K562 (cell line): ENCODE measurements at regions not wholly inside any gene's neighbourhood (a gene's known extent, or its start where the extent isn't known, plus 50 kb on each side); places are given as distances from the start of the nearest gene placed in this dataset.

Source experiments
- MYC ChIP-seq, 2 experiments: fragments of 250-450 bp in 1 of 2; sonication (Bioruptor Pico) in 1 of 2; IDR thresholded peaks; 2 replicates each; pipeline versions ENCODE4 v1.5.1 to v1.6.1; 2012 to 2021; ENCODE audit warnings: low read depth in 2 of 2, borderline replicate concordance in 1 of 2, improper control_type of control experiment in 1 of 2, low read length in 1 of 2, mild to moderate bottlenecking in 1 of 2, moderate library complexity in 1 of 2
- NFE2L1 ChIP-seq: fragments of 450-650 bp; IDR thresholded peaks from 2 replicates; pipeline ENCODE4 v1.6.1; 2016; ENCODE audit warnings: missing genetic modification characterization, low read depth, mild to moderate bottlenecking, missing compliant biosample characterization, moderate library complexity, borderline replicate concordance
- ZBTB34 ChIP-seq: fragments of 250-450 bp; sonication (Bioruptor Pico); IDR thresholded peaks from 2 replicates; pipeline ENCODE4 v1.8.0; 2021; ENCODE audit warnings: mild to moderate bottlenecking, moderate library complexity
- ZBTB8A ChIP-seq: fragments of 450-650 bp; IDR thresholded peaks from 2 replicates; pipeline ENCODE4 v1.6.1; 2018; ENCODE audit warnings: mild to moderate bottlenecking, moderate library complexity; ENCODE audit not compliant: partially characterized antibody
- ZNF785 ChIP-seq: fragments of 250-450 bp; sonication (Bioruptor Pico); IDR thresholded peaks from 2 replicates; pipeline ENCODE4 v1.4.0; 2020; ENCODE audit warnings: mild to moderate bottlenecking
- TF ChIP-seq, protein P1 (sequence below), 2 experiments: fragments of 450-650 bp; IDR thresholded peaks; 2 replicates each; pipeline ENCODE4 v1.6.1; 2016; ENCODE audit warnings: mild to moderate bottlenecking in 2 of 2, borderline replicate concordance in 1 of 2, low read depth in 1 of 2, moderate library complexity in 1 of 2
- TF ChIP-seq, protein P2 (sequence below): fragments of 250-450 bp; sonication (Bioruptor Pico); IDR thresholded peaks from 2 replicates; pipeline ENCODE4 v1.8.0; 2021; ENCODE audit warnings: moderate library complexity, mild to moderate bottlenecking, inconsistent platforms

DNA sequence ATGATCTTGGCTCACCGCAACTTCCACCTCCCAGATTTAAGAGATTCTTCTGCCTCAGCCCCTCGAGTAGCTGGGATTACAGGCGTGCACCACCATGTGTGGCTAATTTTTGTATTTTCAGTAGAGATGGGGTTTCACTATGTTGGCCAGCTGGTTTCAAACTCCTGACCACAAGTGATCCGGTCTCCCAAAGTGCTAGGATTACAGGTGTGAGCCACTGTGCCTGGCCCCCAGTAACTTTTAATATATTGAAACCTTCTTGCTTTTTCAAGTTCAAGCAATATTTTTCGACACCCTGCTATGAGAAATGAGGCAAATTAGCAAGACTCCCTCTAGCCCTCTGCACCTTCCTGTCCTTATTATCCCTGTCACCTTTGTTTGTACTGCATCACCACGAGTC is 144.0 kb downstream of the EVX1 start (continued):
- TF ChIP-seq, protein P1, sequence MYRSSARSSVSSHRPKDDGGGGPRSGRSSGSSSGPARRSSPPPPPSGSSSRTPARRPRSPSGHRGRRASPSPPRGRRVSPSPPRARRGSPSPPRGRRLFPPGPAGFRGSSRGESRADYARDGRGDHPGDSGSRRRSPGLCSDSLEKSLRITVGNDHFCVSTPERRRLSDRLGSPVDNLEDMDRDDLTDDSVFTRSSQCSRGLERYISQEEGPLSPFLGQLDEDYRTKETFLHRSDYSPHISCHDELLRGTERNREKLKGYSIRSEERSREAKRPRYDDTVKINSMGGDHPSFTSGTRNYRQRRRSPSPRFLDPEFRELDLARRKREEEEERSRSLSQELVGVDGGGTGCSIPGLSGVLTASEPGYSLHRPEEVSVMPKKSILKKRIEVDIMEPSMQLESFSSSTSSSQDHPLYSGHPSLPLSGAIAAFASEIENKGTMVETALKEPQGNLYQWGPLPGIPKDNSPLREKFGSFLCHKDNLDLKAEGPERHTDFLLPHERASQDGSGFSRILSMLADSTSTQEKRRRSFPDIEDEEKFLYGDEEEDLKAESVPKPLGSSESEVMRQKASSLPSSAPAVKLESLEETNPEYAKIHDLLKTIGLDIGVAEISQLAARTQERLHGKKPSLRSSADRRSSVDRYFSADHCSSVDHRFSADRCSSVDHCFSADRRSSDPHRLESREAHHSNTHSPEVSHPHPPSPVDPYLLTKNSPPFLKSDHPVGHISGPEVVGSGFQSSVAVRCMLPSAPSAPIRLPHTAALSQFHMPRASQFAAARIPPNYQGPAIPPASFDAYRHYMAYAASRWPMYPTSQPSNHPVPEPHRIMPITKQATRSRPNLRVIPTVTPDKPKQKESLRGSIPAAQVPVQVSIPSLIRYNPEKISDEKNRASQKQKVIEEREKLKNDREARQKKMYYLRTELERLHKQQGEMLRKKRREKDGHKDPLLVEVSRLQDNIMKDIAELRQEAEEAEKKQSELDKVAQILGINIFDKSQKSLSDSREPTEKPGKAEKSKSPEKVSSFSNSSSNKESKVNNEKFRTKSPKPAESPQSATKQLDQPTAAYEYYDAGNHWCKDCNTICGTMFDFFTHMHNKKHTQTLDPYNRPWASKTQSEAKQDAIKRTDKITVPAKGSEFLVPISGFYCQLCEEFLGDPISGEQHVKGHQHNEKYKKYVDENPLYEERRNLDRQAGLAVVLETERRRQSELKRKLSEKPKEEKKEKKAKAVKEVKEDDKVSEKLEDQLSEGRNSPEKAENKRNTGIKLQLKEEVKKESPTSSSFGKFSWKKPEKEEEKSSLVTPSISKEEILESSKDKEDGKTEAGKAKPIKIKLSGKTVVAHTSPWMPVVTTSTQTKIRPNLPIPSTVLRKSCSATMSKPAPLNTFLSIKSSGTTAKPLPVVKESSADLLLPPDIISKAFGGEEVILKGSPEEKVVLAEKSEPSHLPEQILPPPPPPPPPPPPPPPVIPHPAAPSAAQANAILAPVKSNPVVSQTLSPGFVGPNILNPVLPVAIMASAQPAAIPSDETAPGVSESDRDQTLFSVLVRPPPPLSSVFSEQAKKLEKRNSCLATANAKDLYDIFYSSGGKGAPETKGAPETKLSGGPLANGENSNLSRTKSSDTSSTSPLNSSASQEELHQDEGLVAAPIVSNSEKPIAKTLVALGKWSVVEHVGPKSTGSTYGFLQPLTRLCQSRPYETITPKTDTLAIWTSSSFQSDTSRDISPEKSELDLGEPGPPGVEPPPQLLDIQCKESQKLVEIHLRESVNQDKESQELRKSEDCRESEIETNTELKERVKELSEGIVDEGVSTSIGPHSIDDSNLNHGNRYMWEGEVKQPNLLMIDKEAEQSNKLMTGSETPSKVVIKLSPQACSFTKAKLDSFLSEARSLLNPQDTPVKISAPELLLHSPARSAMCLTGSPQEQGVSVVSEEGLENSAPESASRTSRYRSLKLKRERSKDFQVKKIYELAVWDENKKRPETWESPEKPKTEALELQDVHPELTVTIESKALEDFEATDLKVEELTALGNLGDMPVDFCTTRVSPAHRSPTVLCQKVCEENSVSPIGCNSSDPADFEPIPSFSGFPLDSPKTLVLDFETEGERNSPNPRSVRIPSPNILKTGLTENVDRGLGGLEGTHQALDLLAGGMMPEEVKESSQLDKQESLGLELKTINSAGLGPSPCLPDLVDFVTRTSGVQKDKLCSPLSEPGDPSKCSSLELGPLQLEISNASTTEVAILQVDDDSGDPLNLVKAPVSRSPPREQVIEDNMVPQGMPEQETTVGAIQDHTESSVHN (IDR thresholded peaks at IDR 0.05; ENCODE audit: borderline replicate concordance in 1 of 2, low read depth in 1 of 2) = no peak
- TF ChIP-seq, protein P2, sequence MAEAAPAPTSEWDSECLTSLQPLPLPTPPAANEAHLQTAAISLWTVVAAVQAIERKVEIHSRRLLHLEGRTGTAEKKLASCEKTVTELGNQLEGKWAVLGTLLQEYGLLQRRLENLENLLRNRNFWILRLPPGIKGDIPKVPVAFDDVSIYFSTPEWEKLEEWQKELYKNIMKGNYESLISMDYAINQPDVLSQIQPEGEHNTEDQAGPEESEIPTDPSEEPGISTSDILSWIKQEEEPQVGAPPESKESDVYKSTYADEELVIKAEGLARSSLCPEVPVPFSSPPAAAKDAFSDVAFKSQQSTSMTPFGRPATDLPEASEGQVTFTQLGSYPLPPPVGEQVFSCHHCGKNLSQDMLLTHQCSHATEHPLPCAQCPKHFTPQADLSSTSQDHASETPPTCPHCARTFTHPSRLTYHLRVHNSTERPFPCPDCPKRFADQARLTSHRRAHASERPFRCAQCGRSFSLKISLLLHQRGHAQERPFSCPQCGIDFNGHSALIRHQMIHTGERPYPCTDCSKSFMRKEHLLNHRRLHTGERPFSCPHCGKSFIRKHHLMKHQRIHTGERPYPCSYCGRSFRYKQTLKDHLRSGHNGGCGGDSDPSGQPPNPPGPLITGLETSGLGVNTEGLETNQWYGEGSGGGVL (CRISPR knock-in tag) = no peak
- TF ChIP-seq ZBTB34 (CRISPR knock-in tag) (no peak), ZBTB8A (no peak), ZNF785 (CRISPR knock-in tag) (no peak), MYC (IDR thresholded peaks at IDR 0.05; ENCODE audit: low read depth, low read length) (no peak), MYC (CRISPR knock-in tag; IDR thresholded peaks at IDR 0.05; ENCODE audit: borderline replicate concordance, low read depth) (no peak), NFE2L1 (no peak)
